Right kidney (tissue), 1 donor: ENCODE measurements at regions not wholly inside any gene's neighbourhood (a gene's known extent, or its start where the extent isn't known, plus 50 kb on each side); places are given as distances from the start of the nearest gene placed in this dataset.

Experiments
- DNase-seq: peaks from one replicate; pipeline ENCODE4 v3.0.0-alpha.2; 2016

GRCh38 chr19:31119951-31120690 is 229.1 kb downstream of the TSHZ3 start:
- no peak for DNase-seq

GRCh38 chr19:31118986-31119385 is 230.2 kb downstream of the TSHZ3 start:
- no peak for DNase-seq

GRCh38 chr19:31118287-31118955 is 230.8 kb downstream of the TSHZ3 start:
- DNase-seq = no peak

GRCh38 chr19:31114585-31114984 is 234.7 kb downstream of the TSHZ3 start:
- DNase-seq = no peak

GRCh38 chr19:31113293-31113692 is 235.9 kb downstream of the TSHZ3 start:
- no peak for DNase-seq

GRCh38 chr19:31112158-31112557 is 237.1 kb downstream of the TSHZ3 start:
- no peak for DNase-seq

GRCh38 chr19:31111741-31112140 is 237.5 kb downstream of the TSHZ3 start:
- no peak for DNase-seq

GRCh38 chr19:31110336-31110735 is 238.9 kb downstream of the TSHZ3 start:
- no peak for DNase-seq

GRCh38 chr19:31109636-31110035 is 239.6 kb downstream of the TSHZ3 start:
- no peak for DNase-seq

GRCh38 chr19:31107096-31107495 is 242.1 kb downstream of the TSHZ3 start:
- DNase-seq = no peak

- no peak for DNase-seq
Observed at GRCh38 chr19:31105761-31106160, 243.5 kb downstream of the TSHZ3 start.

GRCh38 chr19:31104451-31104850 is 244.8 kb downstream of the TSHZ3 start:
- no peak for DNase-seq

GRCh38 chr19:31103228-31103627 is 246.0 kb downstream of the TSHZ3 start:
- no peak for DNase-seq

- DNase-seq = no peak
Observed at GRCh38 chr19:31102674-31103073, 246.6 kb downstream of the TSHZ3 start.

- DNase-seq = no peak
Observed at GRCh38 chr19:31100981-31101380, 248.3 kb downstream of the TSHZ3 start.

- no peak for DNase-seq
Observed at GRCh38 chr19:31100206-31100590, 249.0 kb downstream of the TSHZ3 start.

GRCh38 chr19:31099515-31100205 is 249.6 kb downstream of the TSHZ3 start:
- no peak for DNase-seq

GRCh38 chr19:31098836-31099235 is 250.4 kb downstream of the TSHZ3 start:
- DNase-seq = no peak

GRCh38 chr19:31096935-31097545 is 252.2 kb downstream of the TSHZ3 start:
- DNase-seq = no peak

GRCh38 chr19:31096062-31096830 is 253.0 kb downstream of the TSHZ3 start:
- no peak for DNase-seq

GRCh38 chr19:31095100-31095804 is 254.0 kb downstream of the TSHZ3 start:
- no peak for DNase-seq

- DNase-seq = no peak
Observed at GRCh38 chr19:31092274-31092673, 257.0 kb downstream of the TSHZ3 start.
